NT2/D1 (cell line): ENCODE measurements at regions not wholly inside any gene's neighbourhood (a gene's known extent, or its start where the extent isn't known, plus 50 kb on each side); places are given as distances from the start of the nearest gene placed in this dataset.

Source experiments
- DNase-seq: peaks from one replicate; pipeline ENCODE4 v3.0.0-alpha.2; 2011; ENCODE audit warnings: low read depth, low spot score
- H3K27me3 ChIP-seq: 2 replicates; pipeline ENCODE4 v1.6.0; 2011; ENCODE audit warnings: mild to moderate bottlenecking; ENCODE audit not compliant: insufficient read length, insufficient read depth
- H3K36me3 ChIP-seq: 2 replicates; pipeline ENCODE4 v1.6.1; 2011; ENCODE audit warnings: mild to moderate bottlenecking, low read length, mixed read lengths; ENCODE audit not compliant: insufficient read depth, insufficient read length
- H3K4me1 ChIP-seq: 2 replicates; pipeline ENCODE4 v1.5.1; 2011; ENCODE audit not compliant: insufficient read depth, insufficient read length
- H3K4me3 ChIP-seq: 2 replicates; pipeline ENCODE4 v1.5.1; 2011; ENCODE audit warnings: low read depth; ENCODE audit not compliant: insufficient read length
- H3K9ac ChIP-seq: 2 replicates; pipeline ENCODE4 v1.6.0; 2011; ENCODE audit warnings: low read depth; ENCODE audit not compliant: insufficient read length
- H3K9me3 ChIP-seq: 2 replicates; pipeline ENCODE4 v1.5.1; 2011; ENCODE audit warnings: mild to moderate bottlenecking, low read length; ENCODE audit not compliant: insufficient read depth
- SUZ12 ChIP-seq: IDR thresholded peaks from 2 replicates; pipeline ENCODE4 v1.6.1; 2011; ENCODE audit not compliant: insufficient read length, insufficient read depth; ENCODE audit errors: extremely low read depth
- YY1 ChIP-seq: IDR thresholded peaks from 2 replicates; pipeline ENCODE4 v1.6.1; 2011; ENCODE audit not compliant: insufficient read length, insufficient read depth
- ZNF274 ChIP-seq: IDR thresholded peaks from 2 replicates; pipeline ENCODE4 v1.6.1; 2011; ENCODE audit warnings: mild to moderate bottlenecking, low read depth, low read length

DNA sequence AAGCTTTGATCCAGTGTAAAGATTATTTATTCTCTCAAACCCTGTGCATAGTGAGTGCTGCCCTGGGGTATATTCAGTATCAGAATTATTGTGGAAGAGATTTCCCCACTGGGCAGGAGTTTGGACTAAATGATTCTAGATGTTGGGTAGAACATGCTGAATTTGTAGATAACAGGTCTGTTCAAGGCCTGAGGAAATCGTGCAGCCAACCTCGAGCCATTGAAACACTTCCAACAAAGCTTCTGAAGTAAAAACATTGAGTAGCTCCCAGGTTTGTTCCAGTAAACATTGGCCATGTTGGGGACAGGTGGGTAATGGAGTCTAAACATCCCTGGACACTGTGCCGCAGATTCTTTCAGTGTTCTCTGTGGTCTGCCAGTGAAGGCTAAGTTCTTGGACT, 87.5 kb downstream of the LLPH start:
- no peak for TF ChIP-seq ZNF274
- no peak for TF ChIP-seq YY1
- TF ChIP-seq SUZ12, result no peak
- Histone ChIP-seq H3K36me3 (no peaks in the 10 kb centered on the region), H3K9ac (no peak overlapping the region), H3K4me1 (no peaks in the 10 kb centered on the region), H3K9me3 (no peaks in the 10 kb centered on the region), H3K4me3 (no peak overlapping the region), H3K27me3 (no peaks in the 10 kb centered on the region)
- DNase-seq, result no peak

DNA sequence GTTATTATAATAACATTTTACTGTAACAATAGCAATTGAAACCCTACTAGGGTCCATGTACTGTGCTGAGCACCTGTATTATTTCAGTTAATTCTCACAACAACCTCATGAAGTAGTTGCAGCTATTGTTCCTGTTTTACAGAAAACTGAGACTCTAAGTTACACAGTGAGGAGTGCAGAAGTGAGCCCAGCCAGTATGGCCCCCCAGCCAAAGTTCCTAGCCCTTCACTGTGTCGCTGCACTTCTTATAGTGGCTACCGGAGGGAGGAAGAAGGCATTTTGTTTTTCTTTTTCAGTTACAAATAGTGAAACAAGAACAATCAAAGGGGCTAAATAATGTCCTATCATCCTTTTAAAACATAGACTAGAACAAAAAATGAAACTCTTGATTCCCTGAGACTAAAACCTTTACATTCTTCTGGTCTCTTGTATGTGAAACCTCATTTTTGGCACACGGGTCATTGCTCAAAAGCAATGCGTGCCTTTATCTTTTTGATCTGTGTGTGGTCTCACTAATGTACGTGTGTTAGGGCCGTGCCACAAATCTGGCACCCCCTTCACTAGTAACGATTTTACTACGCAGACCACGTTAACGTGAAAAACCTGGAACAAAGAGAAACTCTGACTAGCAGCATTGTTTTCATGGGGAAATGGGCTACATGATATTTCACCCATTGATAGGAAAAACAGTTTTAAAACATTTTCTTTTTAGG, 88.7 kb downstream of the LLPH start:
- no peak for TF ChIP-seq SUZ12
- TF ChIP-seq ZNF274, result no peak
- no peak overlapping the region for H3K9ac ChIP-seq
- no peak for DNase-seq

DNA sequence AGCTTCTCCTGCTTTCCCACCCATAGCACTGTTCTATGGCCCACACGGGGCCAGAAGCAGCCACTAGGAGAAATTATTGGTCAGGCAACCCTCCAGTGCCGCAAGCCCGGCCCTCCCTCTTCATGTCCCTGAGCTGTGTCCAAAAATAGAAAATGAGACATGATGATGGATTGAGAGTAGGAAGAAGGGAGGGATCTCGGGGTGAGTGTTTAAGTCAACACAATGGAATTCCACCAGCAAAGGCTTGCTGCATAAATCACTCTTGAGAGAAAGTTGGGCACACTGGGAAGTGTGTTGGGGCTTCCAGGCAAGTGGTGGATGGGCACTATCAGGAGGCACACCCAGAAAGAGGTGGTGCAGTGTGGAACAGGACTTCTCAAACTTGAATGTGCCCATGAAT, 94.2 kb downstream of the LLPH start:
- TF ChIP-seq YY1 (no peak), SUZ12 (no peak)
- no peaks in the 10 kb centered on the region for H3K4me1 ChIP-seq

More for the DNA sequence above, 88.7 kb downstream of the LLPH start:
- Histone ChIP-seq H3K27me3 (no peaks in the 10 kb centered on the region), H3K4me3 (no peak overlapping the region), H3K4me1 (no peaks in the 10 kb centered on the region), H3K36me3 (no peaks in the 10 kb centered on the region), H3K9me3 (no peaks in the 10 kb centered on the region)

DNA sequence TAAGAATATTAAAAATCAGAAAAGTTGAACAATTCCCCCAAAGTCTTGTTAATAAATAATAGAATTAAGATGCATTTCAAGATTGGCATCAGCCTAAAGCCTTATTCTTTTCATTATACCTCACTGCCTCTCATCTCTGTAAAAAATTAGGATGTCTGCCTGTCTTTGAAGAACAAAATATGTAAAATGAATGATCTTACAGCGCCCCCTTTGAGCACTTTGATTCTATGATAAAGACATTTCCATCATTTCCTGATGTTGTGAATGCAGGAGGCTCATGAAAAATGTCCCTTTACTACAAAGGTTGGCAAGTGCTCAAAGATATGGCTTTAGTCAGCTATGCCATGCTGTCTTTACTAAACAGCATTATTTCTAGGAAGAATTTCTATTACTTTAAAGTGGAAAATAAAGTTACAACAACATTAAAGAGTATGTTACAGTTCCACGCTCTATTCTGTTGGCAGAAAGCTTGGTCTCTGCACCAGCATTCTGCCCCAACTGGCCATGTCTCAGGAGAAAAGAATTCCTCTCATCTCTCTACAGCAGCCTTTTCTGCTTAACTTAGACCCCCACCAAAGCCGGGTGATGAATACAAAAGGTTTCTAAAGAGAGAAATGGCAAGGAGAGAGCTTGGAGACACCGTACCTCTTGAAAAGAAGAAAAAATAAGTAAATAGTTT, 95.1 kb downstream of the LLPH start:
- no peak for DNase-seq

More for the DNA sequence above, 94.2 kb downstream of the LLPH start:
- no peaks in the 10 kb centered on the region for H3K9me3 ChIP-seq
- no peak overlapping the region for H3K9ac ChIP-seq
- H3K27me3 ChIP-seq, result no peaks in the 10 kb centered on the region
- DNase-seq, result no peak
- H3K36me3 ChIP-seq, result no peaks in the 10 kb centered on the region
- no peak overlapping the region for H3K4me3 ChIP-seq

DNA sequence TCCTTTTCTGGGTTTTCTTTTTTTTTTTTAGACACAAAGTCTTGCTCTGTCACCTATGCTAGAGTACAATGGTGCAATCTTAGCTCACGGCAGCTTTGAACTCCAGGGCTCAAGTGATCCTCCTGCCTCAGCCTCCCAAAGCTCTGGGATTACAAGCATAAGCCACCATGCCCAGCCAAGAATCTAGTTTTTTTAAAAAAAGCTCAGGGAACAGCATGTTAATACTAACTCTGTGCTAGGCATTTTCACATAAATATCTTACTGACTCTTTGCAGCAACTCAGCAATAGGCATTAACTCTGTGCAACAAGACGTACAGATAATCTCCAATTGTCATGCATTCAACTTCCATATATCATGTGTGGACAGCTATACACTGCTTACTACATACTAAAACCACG, 97.4 kb downstream of the LLPH start:
- Histone ChIP-seq H3K4me1 (no peaks in the 10 kb centered on the region), H3K27me3 (no peaks in the 10 kb centered on the region), H3K9ac (no peak overlapping the region), H3K36me3 (no peaks in the 10 kb centered on the region), H3K9me3 (no peaks in the 10 kb centered on the region), H3K4me3 (no peak overlapping the region)
- TF ChIP-seq ZNF274 (no peak), SUZ12 (no peak), YY1 (no peak)
- no peak for DNase-seq

More for the DNA sequence above, 95.1 kb downstream of the LLPH start:
- H3K4me1 ChIP-seq, result no peaks in the 10 kb centered on the region
- H3K4me3 ChIP-seq, result no peak overlapping the region
- no peaks in the 10 kb centered on the region for H3K36me3 ChIP-seq
- TF ChIP-seq ZNF274 (no peak), YY1 (no peak), SUZ12 (no peak)
- no peak overlapping the region for H3K9ac ChIP-seq
- H3K27me3 ChIP-seq, result no peaks in the 10 kb centered on the region
- H3K9me3 ChIP-seq, result no peaks in the 10 kb centered on the region

GRCh38 chr12:66032739-66033138, 97.8 kb downstream of the LLPH start:
- Histone ChIP-seq H3K4me1 (no peaks in the 10 kb centered on the region), H3K36me3 (no peaks in the 10 kb centered on the region), H3K9ac (no peak overlapping the region), H3K4me3 (no peak overlapping the region), H3K27me3 (no peaks in the 10 kb centered on the region), H3K9me3 (no peaks in the 10 kb centered on the region)
- TF ChIP-seq YY1, result no peak
- no peak for TF ChIP-seq ZNF274
- no peak for TF ChIP-seq SUZ12
- no peak for DNase-seq

GRCh38 chr12:66030217-66030781, 100.3 kb downstream of the LLPH start:
- H3K36me3 ChIP-seq, result no peaks in the 10 kb centered on the region
- TF ChIP-seq SUZ12 (no peak), ZNF274 (no peak), YY1 (no peak)
- no peak overlapping the region for H3K9ac ChIP-seq
- H3K4me1 ChIP-seq, result no peaks in the 10 kb centered on the region
- H3K4me3 ChIP-seq, result no peak overlapping the region
- no peak for DNase-seq
- no peaks in the 10 kb centered on the region for H3K9me3 ChIP-seq
- H3K27me3 ChIP-seq, result no peaks in the 10 kb centered on the region
